ENCODE measurements at regions not wholly inside any gene's neighbourhood (a gene's known extent, or its start where the extent isn't known, plus 50 kb on each side); places are given as distances from the start of the nearest gene placed in this dataset.

- Histone ChIP-seq H2BK120ac (replicated peaks; ENCODE audit: low read depth, low read length) (no peak overlapping the region), H4K91ac (replicated peaks; ENCODE audit: insufficient read length, low read length) (no peak overlapping the region), H3K56ac (replicated peaks; ENCODE audit: insufficient read length, low read depth, low read length) (no peak overlapping the region), H3K23ac (ENCODE audit: insufficient read length) (no peak overlapping the region), H3K4me1 (replicated peaks in 1 of 4; ENCODE audit: control insufficient read depth in 3 of 4, insufficient read depth in 4 of 4, low read length in 3 of 4) (no peaks in the 10 kb centered on the region), H4K8ac (ENCODE audit: extremely low read depth, insufficient read depth, low read length) (no peak overlapping the region), H3K9me3 (ENCODE audit: insufficient read depth in 2 of 2, low read depth in 1 of 2, low read length in 1 of 2) (no peaks in the 10 kb centered on the region), H3K4ac (replicated peaks; ENCODE audit: insufficient read length, low read depth, low read length) (no peak overlapping the region), H3K79me2 (ENCODE audit: control insufficient read depth in 1 of 2, insufficient read depth in 2 of 2, low read length in 2 of 2) (no peaks in the 10 kb centered on the region), H3K27me3 (replicated peaks in 1 of 4; ENCODE audit: control insufficient read depth in 3 of 4, extremely low read depth in 1 of 4, insufficient read depth in 3 of 4, low read length in 3 of 4) (no peaks in the 10 kb centered on the region), H3K9ac (replicated peaks in 1 of 4; ENCODE audit: extremely low read depth in 1 of 4, low read depth in 3 of 4, low read length in 3 of 4) (no peak overlapping the region), H4K20me1 (replicated peaks in 1 of 2; ENCODE audit: control insufficient read depth in 1 of 2, insufficient read depth in 2 of 2, low read length in 2 of 2) (no peaks in the 10 kb centered on the region), H3K23me2 (ENCODE audit: low read depth, low read length) (no peaks in the 10 kb centered on the region), H3K27ac (ENCODE audit: low read depth, low read length) (no peak overlapping the region), H2BK12ac (ENCODE audit: low read depth, low read length) (no peak overlapping the region), H3K4me3 (ENCODE audit: extremely low read depth in 1 of 4, insufficient read depth in 2 of 4, low read depth in 3 of 4, low read length in 4 of 4) (no peak overlapping the region), H3K14ac (ENCODE audit: insufficient read length) (no peak overlapping the region), H2BK15ac (ENCODE audit: low read length) (no peak overlapping the region), H3K18ac (ENCODE audit: extremely low read depth, low read length) (no peak overlapping the region), H4K5ac (ENCODE audit: insufficient read length, low read depth, low read length) (no peak overlapping the region), H2AFZ (ENCODE audit: low read length) (no peak overlapping the region; the same call in 1 of the 2 replicates), H2BK5ac (ENCODE audit: low read depth, low read length) (no peak overlapping the region), H3K4me2 (ENCODE audit: insufficient read depth in 1 of 2, low read depth in 2 of 2, low read length in 2 of 2) (no peak overlapping the region), H3K79me1 (ENCODE audit: low read depth, low read length) (no peaks in the 10 kb centered on the region), H2AK5ac (ENCODE audit: low read depth, low read length) (no peak overlapping the region), H2BK20ac (ENCODE audit: low read length) (no peak overlapping the region), H3K36me3 (ENCODE audit: control insufficient read depth in 2 of 4, insufficient read depth in 4 of 4, low read length in 3 of 4) (no peaks in the 10 kb centered on the region)
- ChIA-PET CTCF (ENCODE audit: partially characterized antibody) (interaction anchor here (0.6 kb wide), 1 partner anchor 13 kb away, joined by 4 read pairs; no protein-coding TSS in a partner anchor), POLR2A (ENCODE audit: partially characterized antibody) (no interaction called here)
- no peak for DNase-seq (ENCODE audit: low read depth in 1 of 2, low spot score in 2 of 2)
- no peak for FAIRE-seq
- WGBS, 2 experiments (ENCODE audit: extremely low coverage in 1 of 2, insufficient coverage in 1 of 2, insufficient read length in 1 of 2, insufficient replicate concordance in 2 of 2, low coverage in 1 of 2, low lambda C conversion rate in 2 of 2, missing lambda C conversion rate in 1 of 2): 95% methylated on average over 4 of the region's 4 CpGs; no CpG with 5 or more reads in 1 of the 2 experiments
- TF ChIP-seq GTF2F1 (IDR thresholded peaks at IDR 0.05; ENCODE audit: borderline replicate concordance, low read depth, low read length) (no peak), RXRA (IDR thresholded peaks at IDR 0.05; ENCODE audit: insufficient read depth, low read depth, low read length) (no peak), EP300 (IDR thresholded peaks at IDR 0.05; ENCODE audit: borderline replicate concordance in 1 of 2, low read depth in 2 of 2, low read length in 2 of 2) (no peak), BACH1 (IDR thresholded peaks at IDR 0.05; ENCODE audit: low read length) (no peak), ATF2 (IDR thresholded peaks at IDR 0.05; ENCODE audit: low read length) (no peak), RFX5 (IDR thresholded peaks at IDR 0.05; ENCODE audit: borderline replicate concordance, low read depth, low read length) (no peak), SUZ12 (IDR thresholded peaks at IDR 0.05; ENCODE audit: low read length) (no peak), CEBPB (IDR thresholded peaks at IDR 0.05; ENCODE audit: low read depth, low read length) (no peak), POU5F1 (IDR thresholded peaks at IDR 0.05; ENCODE audit: low read depth, low read length) (no peak), POLR2A (IDR thresholded peaks at IDR 0.05; ENCODE audit: control extremely low read depth in 1 of 2, low read depth in 2 of 2, low read length in 2 of 2) (no peak)
- TF ChIP-seq, protein P1, sequence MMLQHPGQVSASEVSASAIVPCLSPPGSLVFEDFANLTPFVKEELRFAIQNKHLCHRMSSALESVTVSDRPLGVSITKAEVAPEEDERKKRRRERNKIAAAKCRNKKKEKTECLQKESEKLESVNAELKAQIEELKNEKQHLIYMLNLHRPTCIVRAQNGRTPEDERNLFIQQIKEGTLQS (IDR thresholded peaks at IDR 0.05; ENCODE audit: insufficient read depth, low read depth, low read length): no peak
- TF ChIP-seq, protein P2, sequence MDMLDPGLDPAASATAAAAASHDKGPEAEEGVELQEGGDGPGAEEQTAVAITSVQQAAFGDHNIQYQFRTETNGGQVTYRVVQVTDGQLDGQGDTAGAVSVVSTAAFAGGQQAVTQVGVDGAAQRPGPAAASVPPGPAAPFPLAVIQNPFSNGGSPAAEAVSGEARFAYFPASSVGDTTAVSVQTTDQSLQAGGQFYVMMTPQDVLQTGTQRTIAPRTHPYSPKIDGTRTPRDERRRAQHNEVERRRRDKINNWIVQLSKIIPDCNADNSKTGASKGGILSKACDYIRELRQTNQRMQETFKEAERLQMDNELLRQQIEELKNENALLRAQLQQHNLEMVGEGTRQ (IDR thresholded peaks at IDR 0.05; ENCODE audit: low read length): no peak
Measured at GRCh38 chr4:32752962-32753361, 2032.8 kb downstream of the PCDH7 start.
